Memory B cell (primary cell): ENCODE measurements at regions not wholly inside any gene's neighbourhood (a gene's known extent, or its start where the extent isn't known, plus 50 kb on each side); places are given as distances from the start of the nearest gene placed in this dataset.

Source experiments
- ATAC-seq: fragments of 150-1000 bp; cut with Tn5 transposase; 2 replicates; pipeline ENCODE4 v1.10.0; 2021; ENCODE audit warnings: low read depth, mild to moderate bottlenecking, moderate library complexity
- DNase-seq, 2 donors: peaks; one replicate each; pipeline ENCODE4 v3.0.0; 2022; ENCODE audit warnings: low spot score in 2 of 2
- H3K27ac Mint-ChIP-seq: one replicate; pipeline ENCODE4 v1.8.0; 2022; ENCODE audit warnings: mild to moderate bottlenecking, moderate library complexity, mixed read lengths
- H3K27me3 Mint-ChIP-seq: one replicate; pipeline ENCODE4 v1.8.0; 2022; ENCODE audit warnings: mixed read lengths
- H3K36me3 Mint-ChIP-seq: one replicate; pipeline ENCODE4 v1.8.0; 2022; ENCODE audit warnings: mild to moderate bottlenecking, mixed read lengths
- H3K4me1 Mint-ChIP-seq: one replicate; pipeline ENCODE4 v1.8.0; 2022; ENCODE audit warnings: mixed read lengths
- H3K4me3 Mint-ChIP-seq: one replicate; pipeline ENCODE4 v1.8.0; 2022; ENCODE audit warnings: mild to moderate bottlenecking, moderate library complexity, mixed read lengths
- H3K9me3 Mint-ChIP-seq: one replicate; pipeline ENCODE4 v1.8.0; 2022; ENCODE audit warnings: mixed read lengths

DNA sequence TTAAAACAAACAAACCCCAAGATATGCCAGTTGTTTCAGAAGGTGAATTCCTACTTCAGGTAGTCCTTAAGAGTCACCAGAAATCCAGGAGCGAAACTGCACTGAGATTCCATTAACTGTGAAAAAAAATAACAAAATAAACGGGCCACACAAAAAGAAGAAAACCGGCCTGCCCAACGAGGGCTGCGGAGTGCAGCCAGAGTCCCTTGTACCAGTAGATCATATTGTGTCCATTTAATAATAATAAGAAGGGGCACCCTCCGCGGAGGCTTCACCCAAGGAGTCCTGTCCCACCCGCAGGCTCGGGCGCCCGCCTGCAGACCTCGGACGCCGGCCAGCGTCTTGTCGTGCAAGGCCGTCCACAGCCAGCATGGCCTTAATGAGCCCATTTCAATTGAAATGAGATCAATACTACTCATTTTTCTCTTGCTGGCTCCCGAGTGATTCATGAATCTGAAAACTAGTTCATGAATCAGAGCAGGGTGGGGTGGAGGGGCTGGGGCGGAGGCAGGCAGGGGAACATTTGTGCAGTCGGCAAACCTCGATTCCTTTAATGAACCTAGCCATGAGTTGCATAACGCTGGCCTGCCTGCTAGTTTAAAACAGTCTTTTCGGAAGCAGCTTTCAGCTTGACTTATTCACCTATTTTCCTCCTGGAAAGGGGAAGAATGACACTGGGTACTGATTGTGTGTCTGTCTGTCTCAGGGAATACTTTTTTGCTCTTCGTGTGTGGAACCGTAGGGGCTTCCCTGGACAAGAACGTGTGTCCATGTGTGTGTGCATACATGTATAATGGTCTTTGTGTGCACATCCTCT is 113.1 kb upstream of the IRF2BP2 start:
- Mint-ChIP-seq H3K4me1 (peaks cover 25% of the 10 kb centered on the region), H3K36me3 (no peaks in the 10 kb centered on the region), H3K27ac (peak overlapping the region; percentile 86), H3K4me3 (peak overlapping the region; percentile 73), H3K9me3 (no peaks in the 10 kb centered on the region), H3K27me3 (no peaks in the 10 kb centered on the region)
- ATAC-seq (no peak), DNase-seq (no peak)

DNA sequence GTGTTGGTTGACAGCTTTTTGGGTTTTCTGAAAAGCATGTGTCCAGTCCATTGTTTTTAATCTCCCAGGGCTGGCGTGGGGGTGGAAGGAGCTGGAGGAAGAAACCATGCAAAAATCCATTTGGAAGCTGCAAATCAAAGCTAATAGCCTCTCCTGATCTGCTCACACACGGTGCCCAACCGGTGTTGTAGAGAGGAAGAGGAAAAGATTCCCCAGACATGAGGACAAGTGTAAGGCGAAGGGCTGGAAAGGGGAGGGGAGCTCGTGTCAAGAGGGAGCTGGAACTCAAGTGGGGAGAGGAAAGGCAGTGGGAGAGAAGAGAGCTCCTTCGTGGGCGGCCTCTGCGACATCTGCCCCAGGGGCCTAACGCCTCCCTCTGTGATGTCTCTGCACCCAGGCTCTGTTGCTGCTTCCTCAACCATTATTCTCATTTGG is 112.3 kb upstream of the IRF2BP2 start:
- Mint-ChIP-seq H3K36me3 (no peaks in the 10 kb centered on the region), H3K9me3 (no peaks in the 10 kb centered on the region), H3K4me3 (no peak overlapping the region), H3K27me3 (no peaks in the 10 kb centered on the region), H3K4me1 (peaks cover 23% of the 10 kb centered on the region), H3K27ac (no peak overlapping the region)
- ATAC-seq (no peak), DNase-seq (no peak)

DNA sequence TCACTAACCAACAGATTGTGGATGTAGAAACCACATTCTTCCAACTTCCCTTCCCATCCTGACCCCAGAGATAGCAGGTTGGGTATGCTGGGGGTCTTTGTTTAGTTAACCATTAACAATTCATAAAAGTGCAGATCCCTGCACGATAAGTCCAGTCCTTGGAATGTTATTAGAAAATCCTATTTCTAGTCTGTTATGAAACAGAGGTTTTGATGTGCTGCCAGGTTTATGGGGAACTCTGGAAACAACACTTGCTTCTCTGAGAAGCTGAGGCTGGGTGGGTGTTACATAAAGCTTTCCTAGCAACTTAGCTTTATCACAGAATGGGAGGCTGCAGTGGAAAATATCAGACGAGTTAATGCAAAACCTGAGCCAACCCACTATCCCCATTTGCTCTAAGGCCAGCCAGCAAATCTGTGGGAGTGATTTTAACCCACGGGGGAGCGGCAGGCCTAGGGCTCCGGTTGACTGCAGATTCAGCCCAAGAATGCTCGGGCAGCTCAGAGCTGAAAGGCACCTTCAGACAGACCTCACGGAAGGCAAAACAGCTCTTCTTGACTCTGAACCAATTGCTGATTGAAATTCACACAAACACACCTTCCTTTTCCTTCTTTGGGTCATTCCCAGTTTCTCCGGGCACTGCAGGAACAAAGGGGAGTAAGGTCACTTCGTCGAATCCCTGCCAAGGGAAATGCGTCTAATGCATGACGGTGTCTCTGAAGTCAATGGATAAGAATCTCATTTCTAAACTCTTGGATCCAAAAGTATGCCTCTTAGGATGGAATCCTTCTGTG is 111.7 kb upstream of the IRF2BP2 start:
- ATAC-seq, result no peak
- H3K4me3 Mint-ChIP-seq, result no peak overlapping the region

DNA sequence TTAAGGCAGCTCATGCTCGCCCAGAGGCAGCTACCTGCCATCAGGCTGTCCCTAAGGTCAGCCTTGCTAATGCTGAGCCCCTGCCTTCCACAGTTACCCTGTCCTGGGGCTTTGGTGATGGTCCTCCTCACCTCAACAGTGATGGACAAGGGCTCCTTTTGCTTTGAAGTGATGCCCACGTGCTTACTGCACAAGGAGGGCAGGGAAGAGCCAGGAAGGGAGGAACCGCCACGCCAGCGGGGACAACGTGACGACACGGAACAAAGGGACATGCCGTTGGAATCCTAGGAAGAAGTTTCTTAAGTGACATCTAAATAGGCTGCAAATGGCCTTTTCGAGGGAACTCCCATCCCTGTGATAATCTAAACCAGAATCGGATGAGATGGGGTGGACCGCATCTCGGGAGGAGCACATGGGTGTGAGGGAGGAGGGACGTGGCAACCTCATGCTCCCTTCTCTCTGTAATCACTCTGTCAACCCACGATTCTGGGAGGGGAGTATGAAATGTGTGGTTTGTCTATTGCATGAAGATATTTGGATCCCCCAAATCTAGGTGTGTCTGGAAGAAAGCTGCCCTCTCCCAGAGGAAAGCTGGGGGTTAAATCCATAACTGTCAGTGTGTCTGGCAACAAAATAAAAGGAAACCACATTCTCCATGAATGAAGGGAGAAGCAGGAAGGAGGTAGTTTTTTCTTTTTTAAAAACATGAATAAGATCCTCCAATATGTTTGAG is 110.9 kb upstream of the IRF2BP2 start:
- ATAC-seq, result no peak
- Mint-ChIP-seq H3K4me3 (no peak overlapping the region), H3K36me3 (no peaks in the 10 kb centered on the region), H3K9me3 (no peaks in the 10 kb centered on the region), H3K27me3 (no peaks in the 10 kb centered on the region), H3K27ac (no peak overlapping the region), H3K4me1 (peaks cover 18% of the 10 kb centered on the region)
- DNase-seq, result no peak

More for the DNA sequence above, 111.7 kb upstream of the IRF2BP2 start:
- no peak overlapping the region for H3K27ac Mint-ChIP-seq
- no peak for DNase-seq
- H3K36me3 Mint-ChIP-seq, result no peaks in the 10 kb centered on the region
- H3K4me1 Mint-ChIP-seq, result peaks cover 18% of the 10 kb centered on the region
- no peaks in the 10 kb centered on the region for H3K27me3 Mint-ChIP-seq
- H3K9me3 Mint-ChIP-seq, result no peaks in the 10 kb centered on the region

DNA sequence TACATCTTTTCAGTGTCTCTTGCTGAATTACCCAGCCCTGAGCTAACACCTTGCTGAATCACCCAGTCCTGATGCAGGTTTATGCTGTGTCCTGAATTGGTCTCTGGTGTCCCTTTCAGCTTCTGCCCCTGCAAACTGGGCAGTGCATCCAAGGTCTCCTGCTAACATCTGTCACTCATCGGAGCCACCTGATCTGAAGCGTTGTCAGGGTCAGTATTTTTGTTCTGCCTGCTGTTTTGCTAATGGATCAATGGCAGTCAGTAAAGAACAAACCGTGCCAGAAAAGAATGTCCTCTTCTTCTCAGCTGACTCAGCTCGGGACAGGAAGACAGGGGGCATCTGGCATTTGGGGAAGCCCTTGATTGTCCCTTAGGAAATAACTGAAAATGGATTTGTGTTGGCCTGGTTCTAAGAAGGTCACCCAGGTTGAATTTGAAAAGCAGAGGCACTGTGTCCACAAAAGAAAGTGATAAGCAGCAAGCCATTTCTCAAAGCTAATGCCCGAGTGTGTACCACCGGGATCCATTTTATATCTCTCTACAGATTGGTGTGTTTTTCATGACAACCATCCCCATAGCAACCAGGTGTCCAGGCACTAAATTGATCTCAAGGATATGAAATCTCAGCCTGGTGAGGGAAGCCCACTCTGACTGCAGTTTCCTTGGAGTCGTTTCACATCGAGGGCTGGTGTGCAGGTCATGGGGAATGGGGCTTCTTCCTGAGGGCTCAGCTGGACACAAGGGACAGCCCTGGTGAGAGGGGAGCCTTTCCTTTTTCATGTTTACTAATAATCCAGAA is 109.7 kb upstream of the IRF2BP2 start:
- DNase-seq, result no peak
- no peaks in the 10 kb centered on the region for H3K36me3 Mint-ChIP-seq
- no peak for ATAC-seq
- H3K27me3 Mint-ChIP-seq, result no peaks in the 10 kb centered on the region
- H3K9me3 Mint-ChIP-seq, result no peaks in the 10 kb centered on the region
- no peak overlapping the region for H3K27ac Mint-ChIP-seq
- peaks cover 14% of the 10 kb centered on the region for H3K4me1 Mint-ChIP-seq
- no peak overlapping the region for H3K4me3 Mint-ChIP-seq

DNA sequence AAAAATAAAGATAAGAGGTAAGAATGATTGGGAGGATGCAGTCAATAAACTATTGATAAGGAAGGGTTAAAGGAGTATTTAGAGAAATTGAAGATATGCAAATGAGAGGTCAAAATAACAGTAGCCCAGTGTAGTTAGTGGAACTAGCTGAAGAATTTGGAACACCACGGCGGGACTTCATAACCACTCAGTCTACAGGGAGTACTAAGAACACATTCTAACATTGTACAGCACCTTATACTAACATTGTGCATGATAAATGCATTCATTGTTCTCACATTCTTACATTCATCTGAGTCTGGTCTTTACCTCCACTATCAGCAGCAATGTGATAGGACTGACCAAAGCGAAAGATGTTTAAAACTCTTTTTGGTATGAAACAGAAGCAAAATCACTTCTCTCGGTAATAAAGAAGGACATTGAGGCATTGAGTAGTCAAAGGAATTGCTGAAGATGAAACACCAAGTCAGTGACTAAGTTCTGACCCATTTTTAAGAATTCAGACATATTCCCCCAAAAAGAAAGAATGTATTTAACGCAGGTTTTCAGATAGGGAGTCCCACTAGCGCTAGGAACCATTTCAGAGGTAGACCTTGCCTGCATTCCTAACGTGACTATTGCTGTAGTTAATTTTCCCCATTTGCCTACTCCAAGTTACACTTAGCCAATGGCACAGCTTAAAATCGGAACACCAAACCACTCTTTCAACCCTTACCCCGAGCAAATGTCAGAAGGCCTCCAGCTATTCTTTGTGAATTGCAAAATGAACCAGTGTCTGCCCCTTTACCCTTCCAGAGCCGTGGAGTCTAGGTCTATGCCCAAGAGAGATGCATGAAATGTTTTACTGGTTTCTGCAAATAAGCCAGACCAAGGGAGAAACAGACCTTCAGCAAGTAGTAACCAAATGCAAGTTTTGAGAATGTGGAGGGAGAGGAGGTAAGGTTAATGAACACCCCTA is 108.8 kb upstream of the IRF2BP2 start:
- no peaks in the 10 kb centered on the region for H3K36me3 Mint-ChIP-seq
- ATAC-seq (no peak), DNase-seq (no peak)
- no peaks in the 10 kb centered on the region for H3K9me3 Mint-ChIP-seq
- H3K27me3 Mint-ChIP-seq, result no peaks in the 10 kb centered on the region
- H3K4me1 Mint-ChIP-seq, result peaks cover 6% of the 10 kb centered on the region
- H3K27ac Mint-ChIP-seq, result no peak overlapping the region
- H3K4me3 Mint-ChIP-seq, result no peak overlapping the region

DNA sequence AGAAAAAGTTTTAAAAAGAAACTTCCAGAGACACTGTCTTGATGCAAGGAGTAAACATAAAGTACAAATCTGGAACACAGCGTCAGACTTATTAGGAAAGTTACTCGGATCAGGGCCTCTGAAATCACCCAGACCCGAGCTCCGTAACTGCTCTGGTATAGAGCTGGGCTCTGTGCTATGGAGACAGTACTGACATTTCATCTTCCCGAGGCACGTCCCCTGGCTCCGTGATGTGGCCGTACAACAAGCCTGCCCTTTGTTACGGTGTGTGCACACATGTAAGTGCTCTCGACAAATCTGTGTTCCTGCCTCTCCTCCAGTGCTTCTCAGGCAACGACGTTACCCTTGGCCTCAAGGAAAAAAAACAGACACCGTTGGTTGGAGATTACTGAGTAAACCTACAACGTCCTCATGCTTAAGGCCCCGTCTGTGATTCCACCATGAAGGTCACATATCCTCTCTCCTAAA is 107.0 kb upstream of the IRF2BP2 start:
- ATAC-seq (no peak), DNase-seq (no peak)
- Mint-ChIP-seq H3K27me3 (no peaks in the 10 kb centered on the region), H3K4me3 (no peak overlapping the region), H3K36me3 (no peaks in the 10 kb centered on the region), H3K9me3 (no peaks in the 10 kb centered on the region), H3K27ac (no peak overlapping the region), H3K4me1 (peaks cover 3% of the 10 kb centered on the region)

DNA sequence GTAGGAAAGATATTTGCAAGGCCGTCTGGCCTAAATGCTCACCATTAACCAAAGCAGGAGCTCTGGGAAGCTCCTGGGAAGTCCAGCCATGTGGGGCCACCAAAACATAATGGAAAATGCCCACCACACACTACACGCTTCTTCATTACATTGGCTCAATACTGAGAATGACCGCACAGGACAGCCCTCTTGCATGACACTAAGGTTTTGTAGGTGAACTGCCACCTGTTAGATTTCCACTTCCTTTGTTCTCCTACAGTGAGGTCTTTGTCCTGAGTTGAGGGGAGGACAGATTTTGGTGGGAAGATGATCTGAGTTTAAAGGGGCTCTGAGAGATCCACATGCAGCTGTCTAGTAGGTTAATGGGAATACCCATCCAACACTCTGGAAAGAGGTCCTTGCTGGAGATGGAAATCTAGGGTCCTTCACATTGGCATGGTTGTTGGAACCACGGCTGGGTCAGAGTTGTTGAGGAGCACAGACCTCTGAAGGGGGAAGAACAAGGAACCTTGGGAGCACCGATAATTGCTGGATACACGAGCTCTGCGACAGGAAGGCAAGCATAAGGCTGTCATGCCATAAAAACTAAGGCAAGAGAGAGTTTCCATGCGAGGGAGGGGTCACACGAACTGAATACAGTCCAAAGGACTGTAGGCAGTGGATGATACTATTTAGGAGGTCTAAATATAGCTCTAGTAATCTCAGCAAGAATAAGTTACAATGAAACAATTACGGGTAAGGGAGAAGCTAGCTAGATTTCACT is 105.5 kb upstream of the IRF2BP2 start:
- no peak overlapping the region for H3K27ac Mint-ChIP-seq
- no peak overlapping the region for H3K4me3 Mint-ChIP-seq
- H3K36me3 Mint-ChIP-seq, result no peaks in the 10 kb centered on the region
- ATAC-seq (no peak), DNase-seq (no peak)
- no peaks in the 10 kb centered on the region for H3K9me3 Mint-ChIP-seq
- no peaks in the 10 kb centered on the region for H3K27me3 Mint-ChIP-seq
- H3K4me1 Mint-ChIP-seq, result peaks cover 3% of the 10 kb centered on the region

DNA sequence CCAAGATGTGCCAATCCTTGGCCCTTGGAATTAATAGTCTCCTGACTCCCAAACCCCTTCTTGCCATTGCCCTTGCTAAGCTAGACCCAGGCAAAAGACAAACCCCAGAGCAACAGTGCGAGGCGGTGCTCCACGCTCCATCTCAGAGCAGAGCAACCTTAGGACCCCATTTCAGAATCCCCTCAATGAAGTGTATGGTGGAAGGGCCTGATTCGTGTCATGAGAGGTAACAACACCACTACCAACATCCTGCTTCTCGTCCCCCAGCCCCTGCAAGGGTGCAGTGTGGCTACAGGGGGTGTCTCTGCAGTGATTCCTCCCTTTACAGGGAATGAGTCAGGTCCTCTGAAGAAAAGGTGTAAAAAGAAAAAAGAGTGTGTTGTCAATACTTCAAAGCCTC is 103.9 kb upstream of the IRF2BP2 start:
- no peak for DNase-seq
- ATAC-seq, result no peak
- peaks cover 3% of the 10 kb centered on the region for H3K4me1 Mint-ChIP-seq
- no peaks in the 10 kb centered on the region for H3K36me3 Mint-ChIP-seq
- peaks cover 1% of the 10 kb centered on the region for H3K9me3 Mint-ChIP-seq
- no peaks in the 10 kb centered on the region for H3K27me3 Mint-ChIP-seq
- no peak overlapping the region for H3K27ac Mint-ChIP-seq
- H3K4me3 Mint-ChIP-seq, result no peak overlapping the region

DNA sequence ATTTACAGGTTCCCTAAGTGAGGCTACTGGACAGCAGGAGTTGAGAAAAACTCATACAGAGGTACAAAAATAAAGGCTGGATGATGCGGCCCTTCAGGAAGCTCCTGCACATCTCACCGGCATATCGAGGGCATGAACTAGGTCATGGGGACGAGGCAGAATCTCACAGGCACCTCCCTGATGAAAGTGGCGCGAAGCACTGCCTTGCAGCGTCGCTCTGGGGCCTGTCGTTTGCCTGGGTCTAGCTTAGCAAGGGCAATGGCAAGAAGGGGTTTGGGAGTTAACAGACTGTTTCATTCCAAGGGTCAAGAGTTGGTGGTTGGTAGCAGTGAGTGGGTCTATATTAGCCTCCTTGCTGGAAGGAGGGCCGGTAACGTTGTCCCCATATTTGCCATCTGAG is 103.5 kb upstream of the IRF2BP2 start:
- Mint-ChIP-seq H3K27me3 (no peaks in the 10 kb centered on the region), H3K27ac (no peak overlapping the region), H3K36me3 (no peaks in the 10 kb centered on the region), H3K9me3 (peaks cover 3% of the 10 kb centered on the region), H3K4me1 (peaks cover 3% of the 10 kb centered on the region), H3K4me3 (no peak overlapping the region)
- DNase-seq, result no peak
- no peak for ATAC-seq

DNA sequence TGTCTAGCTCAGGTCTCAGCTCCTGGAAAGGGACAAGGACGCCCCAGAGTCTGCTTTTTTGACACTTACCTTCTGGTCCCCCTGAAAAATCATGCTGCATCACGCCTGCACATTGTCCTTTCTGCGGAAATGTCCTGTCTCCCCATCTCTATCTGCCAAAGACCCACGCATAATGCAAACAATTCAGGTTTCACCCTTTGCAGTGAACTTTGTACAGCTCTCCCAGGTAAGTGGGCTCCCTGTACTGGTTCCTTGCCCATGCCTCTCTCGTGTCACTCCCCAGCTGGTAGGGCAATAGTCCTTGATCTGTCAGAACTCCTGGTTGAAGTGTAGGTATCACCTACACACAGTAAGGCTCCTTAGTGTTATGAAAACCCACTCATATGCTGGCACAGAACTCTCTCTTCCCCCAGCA is 102.9 kb upstream of the IRF2BP2 start:
- H3K27ac Mint-ChIP-seq, result no peak overlapping the region
- H3K4me1 Mint-ChIP-seq, result peaks cover under 1% of the 10 kb centered on the region
- H3K27me3 Mint-ChIP-seq, result no peaks in the 10 kb centered on the region
- ATAC-seq (no peak), DNase-seq (no peak)
- no peak overlapping the region for H3K4me3 Mint-ChIP-seq
- H3K9me3 Mint-ChIP-seq, result peaks cover 3% of the 10 kb centered on the region
- no peaks in the 10 kb centered on the region for H3K36me3 Mint-ChIP-seq
